Mesothelial cell of epicardium (in vitro differentiated cells): ENCODE measurements at regions not wholly inside any gene's neighbourhood (a gene's known extent, or its start where the extent isn't known, plus 50 kb on each side); places are given as distances from the start of the nearest gene placed in this dataset.

Source experiments
- DNase-seq, 2 experiments: peaks; one replicate each; pipeline ENCODE4 v3.0.0; 2021; ENCODE audit warnings: low spot score in 2 of 2; ENCODE audit not compliant: unreplicated experiment in 2 of 2
- H3K27ac Mint-ChIP-seq: 2 replicates; pipeline ENCODE4 v1.8.0; 2021; ENCODE audit warnings: mixed read lengths
- H3K27me3 Mint-ChIP-seq: 2 replicates; pipeline ENCODE4 v1.8.0; 2021; ENCODE audit warnings: low read depth, mixed read lengths
- H3K36me3 Mint-ChIP-seq: 2 replicates; pipeline ENCODE4 v1.8.0; 2021; ENCODE audit warnings: mixed read lengths
- H3K4me1 Mint-ChIP-seq: 2 replicates; pipeline ENCODE4 v1.8.0; 2021; ENCODE audit warnings: mixed read lengths
- H3K4me3 Mint-ChIP-seq: 2 replicates; pipeline ENCODE4 v1.8.0; 2021; ENCODE audit warnings: mild to moderate bottlenecking, moderate library complexity, mixed read lengths
- H3K9me3 Mint-ChIP-seq: 2 replicates; pipeline ENCODE4 v1.8.0; 2021; ENCODE audit warnings: mixed read lengths
- TF ChIP-seq, protein P1 (sequence below): fragments of 200-600 bp; sonication (generic); IDR thresholded peaks from one replicate; pipeline ENCODE4 v1.5.0; 2021; ENCODE audit warnings: antibody characterized with exemption; ENCODE audit not compliant: unreplicated experiment

DNA sequence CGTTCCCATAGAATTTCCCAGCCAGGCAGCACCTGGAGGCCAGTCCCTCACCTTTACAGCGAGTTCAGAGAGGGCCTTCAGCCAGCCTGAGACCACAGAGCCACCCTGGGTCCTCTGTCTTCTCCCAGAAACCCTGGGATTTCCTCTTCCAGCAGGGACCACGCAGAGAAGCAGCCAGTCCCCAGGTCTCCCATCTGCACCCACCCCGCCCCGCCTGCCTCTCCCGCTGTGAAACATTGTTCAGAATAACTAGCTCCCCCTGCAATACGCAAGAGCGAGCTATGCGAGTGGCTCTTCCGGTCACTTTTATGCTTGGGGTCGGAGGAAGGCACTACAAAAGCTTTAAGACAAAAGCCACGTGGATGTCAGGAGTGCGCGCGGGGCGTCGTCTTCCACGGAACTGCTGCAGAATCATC is 77.8 kb downstream of the SERPINA3 start:
- DNase-seq: no peak
- H3K36me3 Mint-ChIP-seq: no peaks in the 10 kb centered on the region
- H3K4me3 Mint-ChIP-seq: no peak overlapping the region
- no peaks in the 10 kb centered on the region for H3K9me3 Mint-ChIP-seq
- no peak overlapping the region for H3K27ac Mint-ChIP-seq
- peaks cover 15% of the 10 kb centered on the region for H3K27me3 Mint-ChIP-seq
- TF ChIP-seq, protein P1, sequence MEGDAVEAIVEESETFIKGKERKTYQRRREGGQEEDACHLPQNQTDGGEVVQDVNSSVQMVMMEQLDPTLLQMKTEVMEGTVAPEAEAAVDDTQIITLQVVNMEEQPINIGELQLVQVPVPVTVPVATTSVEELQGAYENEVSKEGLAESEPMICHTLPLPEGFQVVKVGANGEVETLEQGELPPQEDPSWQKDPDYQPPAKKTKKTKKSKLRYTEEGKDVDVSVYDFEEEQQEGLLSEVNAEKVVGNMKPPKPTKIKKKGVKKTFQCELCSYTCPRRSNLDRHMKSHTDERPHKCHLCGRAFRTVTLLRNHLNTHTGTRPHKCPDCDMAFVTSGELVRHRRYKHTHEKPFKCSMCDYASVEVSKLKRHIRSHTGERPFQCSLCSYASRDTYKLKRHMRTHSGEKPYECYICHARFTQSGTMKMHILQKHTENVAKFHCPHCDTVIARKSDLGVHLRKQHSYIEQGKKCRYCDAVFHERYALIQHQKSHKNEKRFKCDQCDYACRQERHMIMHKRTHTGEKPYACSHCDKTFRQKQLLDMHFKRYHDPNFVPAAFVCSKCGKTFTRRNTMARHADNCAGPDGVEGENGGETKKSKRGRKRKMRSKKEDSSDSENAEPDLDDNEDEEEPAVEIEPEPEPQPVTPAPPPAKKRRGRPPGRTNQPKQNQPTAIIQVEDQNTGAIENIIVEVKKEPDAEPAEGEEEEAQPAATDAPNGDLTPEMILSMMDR: no peak
- H3K4me1 Mint-ChIP-seq: peaks cover 11% of the 10 kb centered on the region

GRCh38 chr14:94689218-94689984 is 77.2 kb downstream of the SERPINA3 start:
- Mint-ChIP-seq H3K4me1 (peaks cover 7% of the 10 kb centered on the region), H3K27ac (no peak overlapping the region), H3K9me3 (no peaks in the 10 kb centered on the region), H3K36me3 (no peaks in the 10 kb centered on the region), H3K27me3 (peaks cover 15% of the 10 kb centered on the region), H3K4me3 (peak overlapping the region; percentile 49)
- peak; percentile 75 to 93 for DNase-seq
- TF ChIP-seq, protein P1: peak; percentile 93

- Mint-ChIP-seq H3K4me3 (no peak overlapping the region), H3K27ac (no peak overlapping the region)
- TF ChIP-seq, protein P1: no peak
Measured at GRCh38 chr14:94686511-94687160, 74.4 kb downstream of the SERPINA3 start.

GRCh38 chr14:94685681-94686485 is 73.7 kb downstream of the SERPINA3 start:
- DNase-seq: no peak
- Mint-ChIP-seq H3K36me3 (no peaks in the 10 kb centered on the region), H3K4me3 (no peak overlapping the region)

More at GRCh38 chr14:94686511-94687160, 74.4 kb downstream of the SERPINA3 start:
- H3K36me3 Mint-ChIP-seq: no peaks in the 10 kb centered on the region
- H3K27me3 Mint-ChIP-seq: peaks cover 19% of the 10 kb centered on the region
- no peaks in the 10 kb centered on the region for H3K9me3 Mint-ChIP-seq
- no peak for DNase-seq
- peaks cover 6% of the 10 kb centered on the region for H3K4me1 Mint-ChIP-seq

GRCh38 chr14:94685166-94685581 is 73.0 kb downstream of the SERPINA3 start:
- TF ChIP-seq, protein P1: no peak
- H3K4me1 Mint-ChIP-seq: peaks cover 5% of the 10 kb centered on the region
- H3K27me3 Mint-ChIP-seq: peaks cover 13% of the 10 kb centered on the region
- no peaks in the 10 kb centered on the region for H3K36me3 Mint-ChIP-seq
- no peaks in the 10 kb centered on the region for H3K9me3 Mint-ChIP-seq
- H3K27ac Mint-ChIP-seq: no peak overlapping the region
- no peak overlapping the region for H3K4me3 Mint-ChIP-seq
- DNase-seq: no peak

More at GRCh38 chr14:94685681-94686485, 73.7 kb downstream of the SERPINA3 start:
- Mint-ChIP-seq H3K9me3 (no peaks in the 10 kb centered on the region), H3K27ac (no peak overlapping the region), H3K27me3 (peaks cover 20% of the 10 kb centered on the region), H3K4me1 (peaks cover 6% of the 10 kb centered on the region)
- TF ChIP-seq, protein P1: no peak
